HCT116 (cell line): ENCODE measurements at regions not wholly inside any gene's neighbourhood (a gene's known extent, or its start where the extent isn't known, plus 50 kb on each side); places are given as distances from the start of the nearest gene placed in this dataset.

Source experiments
- CEBPB ChIP-seq: IDR thresholded peaks from 2 replicates; pipeline ENCODE4 v1.6.1; 2012; ENCODE audit warnings: low read depth
- CTCF ChIP-seq, 3 experiments: fragments of 200-600 bp in 1 of 3; sonication (generic) in 1 of 3; IDR thresholded peaks in 2 of 3; conservative IDR thresholded peaks in 1 of 3; 2 replicates each; pipeline ENCODE4 v1.5.1; 2012 to 2017; ENCODE audit warnings: low read depth in 2 of 3, low read length in 2 of 3, antibody characterized with exemption in 1 of 3, borderline replicate concordance in 1 of 3, control low read depth in 1 of 3, mild to moderate bottlenecking in 1 of 3, mixed read lengths in 1 of 3, mixed run types in 1 of 3, moderate library complexity in 1 of 3; ENCODE audit not compliant: insufficient read depth in 1 of 3
- EZH2 ChIP-seq: fragments of 200-600 bp; sonication (generic); IDR thresholded peaks from 2 replicates; pipeline ENCODE4 v1.6.1; 2017; ENCODE audit warnings: antibody characterized with exemption, mixed run types
- POLR2A ChIP-seq: IDR thresholded peaks from 2 replicates; pipeline ENCODE4 v1.7.0; 2011; ENCODE audit warnings: borderline replicate concordance; ENCODE audit not compliant: insufficient read depth, insufficient read length; ENCODE audit errors: extremely low read depth
- POLR2AphosphoS5 ChIP-seq: IDR thresholded peaks from 2 replicates; pipeline ENCODE4 v1.6.1; 2011; ENCODE audit warnings: mild to moderate bottlenecking, low read depth, low read length, moderate library complexity

DNA sequence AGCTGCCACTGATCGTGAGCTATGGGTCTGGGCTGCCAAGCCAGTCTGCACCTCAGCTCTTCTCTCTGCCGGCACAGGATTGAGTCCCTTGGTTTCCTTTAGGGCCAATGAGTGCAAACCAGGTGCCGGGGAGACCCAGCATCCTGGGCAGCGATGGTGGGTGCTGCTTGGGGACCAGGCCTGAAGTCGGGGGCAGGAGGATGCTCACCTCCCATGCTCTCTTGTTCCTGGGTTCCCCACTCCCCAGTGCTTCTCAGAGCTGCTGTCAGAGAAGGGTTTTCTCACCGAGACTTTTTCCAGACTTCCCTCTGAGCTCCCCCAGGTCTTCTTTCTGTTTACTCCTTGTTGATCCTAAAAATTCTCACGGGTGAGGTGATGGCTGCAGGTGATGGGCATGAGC lies 61.2 kb downstream of the IRX1 start:
- TF ChIP-seq CEBPB (no peak), CTCF (IDR thresholded peaks at IDR 0.05 in 2 of 3, conservative IDR thresholded peaks at IDR 0.05 in 1 of 3; ENCODE audit: borderline replicate concordance in 1 of 3, insufficient read depth in 1 of 3, low read depth in 2 of 3, low read length in 2 of 3) (no peak), POLR2AphosphoS5 (no peak), EZH2 (no peak), POLR2A (no peak)
